Activated CD4-positive, alpha-beta T cell treated with anti-CD3 and anti-CD28 coated beads for 24 hours (primary cell): ENCODE measurements at regions not wholly inside any gene's neighbourhood (a gene's known extent, or its start where the extent isn't known, plus 50 kb on each side); places are given as distances from the start of the nearest gene placed in this dataset.

Source experiments
- DNase-seq, 2 donors: peaks; one replicate each; pipeline ENCODE4 v3.0.0-alpha.2; 2020; ENCODE audit warnings: low read depth in 2 of 2

GRCh38 chr5:74259572-74259971 lies 381.0 kb downstream of the ENC1 start:
- no peak for DNase-seq

- DNase-seq: no peak
Measured at GRCh38 chr5:74258314-74258665, 382.2 kb downstream of the ENC1 start.

GRCh38 chr5:74257645-74258313 lies 382.7 kb downstream of the ENC1 start:
- no peak for DNase-seq

- no peak for DNase-seq
Measured at GRCh38 chr5:74257060-74257527, 383.4 kb downstream of the ENC1 start.

GRCh38 chr5:74255692-74256392 lies 384.7 kb downstream of the ENC1 start:
- DNase-seq: no peak

- DNase-seq: no peak
Measured at GRCh38 chr5:74254257-74254656, 386.3 kb downstream of the ENC1 start.

GRCh38 chr5:74252044-74252443 lies 388.5 kb downstream of the ENC1 start:
- no peak for DNase-seq

- DNase-seq: no peak
Measured at GRCh38 chr5:74251141-74252035, 389.1 kb downstream of the ENC1 start.

GRCh38 chr5:74250304-74251102 lies 390.0 kb downstream of the ENC1 start:
- no peak for DNase-seq

- no peak for DNase-seq
Measured at GRCh38 chr5:74248576-74248975, 392.0 kb downstream of the ENC1 start.

GRCh38 chr5:74244406-74244805 lies 396.1 kb downstream of the ENC1 start:
- DNase-seq: no peak

- no peak for DNase-seq
Measured at GRCh38 chr5:74243634-74244033, 396.9 kb downstream of the ENC1 start.

GRCh38 chr5:74242516-74242915 lies 398.0 kb downstream of the ENC1 start:
- DNase-seq: no peak

GRCh38 chr5:74241751-74242140 lies 398.8 kb downstream of the ENC1 start:
- DNase-seq: no peak

- DNase-seq: no peak
Measured at GRCh38 chr5:74240783-74241750, 399.5 kb downstream of the ENC1 start.

- DNase-seq: no peak
Measured at GRCh38 chr5:74239261-74239660, 401.3 kb downstream of the ENC1 start.

- DNase-seq: no peak
Measured at GRCh38 chr5:74237571-74238145, 402.9 kb downstream of the ENC1 start.

GRCh38 chr5:74235552-74235951 lies 405.0 kb downstream of the ENC1 start:
- no peak for DNase-seq

- no peak for DNase-seq
Measured at GRCh38 chr5:74233571-74233970, 407.0 kb downstream of the ENC1 start.

GRCh38 chr5:74233091-74233490 lies 407.4 kb downstream of the ENC1 start:
- no peak for DNase-seq
